ENCODE measurements at regions not wholly inside any gene's neighbourhood (a gene's known extent, or its start where the extent isn't known, plus 50 kb on each side); places are given as distances from the start of the nearest gene placed in this dataset.

DNA sequence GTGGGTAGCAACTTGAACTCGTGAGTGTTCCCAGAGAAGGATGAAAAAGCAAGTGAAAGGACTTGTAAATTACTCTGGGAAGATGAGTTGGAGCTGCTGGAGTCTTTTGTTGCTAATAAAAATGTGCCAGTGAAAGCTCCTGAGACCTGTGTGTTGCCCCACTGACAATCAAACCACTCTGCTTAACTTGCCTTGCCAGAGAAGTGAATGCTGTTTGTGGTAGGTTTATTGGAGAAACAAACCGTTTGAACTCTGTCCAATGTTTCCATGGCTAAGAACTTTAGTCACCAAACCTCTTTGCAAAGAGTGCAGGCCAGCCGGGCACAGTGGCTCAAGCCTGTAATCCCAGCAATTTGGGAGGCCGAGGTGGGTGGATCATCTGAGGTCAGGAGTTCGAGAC, 586.9 kb downstream of the PCDH7 start:
- TF ChIP-seq POLR2A (IDR thresholded peaks at IDR 0.05; ENCODE audit: low read depth) (no peak), EP300 (IDR thresholded peaks at IDR 0.05) (no peak), POLR2AphosphoS5 (IDR thresholded peaks at IDR 0.05) (no peak)
- 80% methylated on average over 5 of the region's 5 CpGs for WGBS
- Histone ChIP-seq H3K27ac (replicated peaks in 1 of 4) (no peak overlapping the region), H3K9me3 (no peaks in the 10 kb centered on the region), H3K27me3 (no peaks in the 10 kb centered on the region), H3K36me3 (no peaks in the 10 kb centered on the region), H3K4me1 (no peaks in the 10 kb centered on the region), H3K4me3 (no peak overlapping the region)
- DNase-seq (ENCODE audit: extremely low spot score) = no peak
- intact Hi-C loops (cut with DNase I) = no loop called here

DNA sequence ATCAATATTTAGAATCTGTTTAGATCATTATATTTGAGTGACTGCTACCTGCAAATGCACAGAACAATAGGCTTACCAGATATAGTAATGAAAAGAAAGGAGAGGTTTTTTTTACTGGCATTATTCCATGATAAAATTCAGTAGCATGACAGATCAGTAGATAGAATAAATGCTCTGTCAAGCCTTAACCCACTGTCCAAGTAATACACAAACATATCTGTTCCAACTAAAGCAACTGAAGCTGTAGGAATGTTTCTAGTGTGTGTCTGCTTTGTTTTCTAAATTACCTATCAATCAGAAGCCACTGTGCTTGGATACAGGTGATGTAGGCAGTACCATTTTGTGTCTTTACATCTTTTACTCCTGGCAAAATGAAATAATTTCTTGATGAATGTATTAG, 604.6 kb downstream of the PCDH7 start:
- Histone ChIP-seq H3K9me3 (no peaks in the 10 kb centered on the region), H3K27ac (replicated peaks in 1 of 4) (no peak overlapping the region), H3K4me3 (no peak overlapping the region), H3K27me3 (no peaks in the 10 kb centered on the region), H3K4me1 (no peaks in the 10 kb centered on the region), H3K36me3 (no peaks in the 10 kb centered on the region)
- DNase-seq (ENCODE audit: extremely low spot score) = no peak
- no peak for TF ChIP-seq POLR2A (IDR thresholded peaks at IDR 0.05; ENCODE audit: low read depth)
- intact Hi-C loops (cut with DNase I) = no loop called here

DNA sequence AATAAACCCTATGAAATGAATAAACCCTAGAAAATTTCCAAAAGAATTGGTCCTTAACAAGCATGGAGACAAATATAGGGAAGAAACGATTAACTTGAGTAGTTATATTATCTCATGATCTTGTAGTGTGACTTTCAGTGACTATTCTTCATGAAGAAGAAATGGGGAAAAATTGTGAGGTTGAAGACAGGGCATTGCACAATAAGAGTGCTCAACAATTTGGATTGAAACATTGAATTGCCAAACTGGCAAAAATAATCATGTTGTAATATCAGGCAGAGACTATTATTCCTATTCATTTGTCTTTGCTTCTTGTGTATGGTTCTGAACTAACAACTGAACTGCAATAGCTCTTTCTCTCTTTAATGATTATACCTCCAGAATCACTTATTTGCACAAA, 605.1 kb downstream of the PCDH7 start:
- Histone ChIP-seq H3K9me3 (no peaks in the 10 kb centered on the region), H3K4me1 (no peaks in the 10 kb centered on the region), H3K27me3 (no peaks in the 10 kb centered on the region), H3K4me3 (no peak overlapping the region), H3K27ac (replicated peaks in 1 of 4) (no peak overlapping the region), H3K36me3 (no peaks in the 10 kb centered on the region)
- no peak for DNase-seq (ENCODE audit: extremely low spot score)
- TF ChIP-seq EP300 (IDR thresholded peaks at IDR 0.05) (no peak), POLR2A (IDR thresholded peaks at IDR 0.05; ENCODE audit: low read depth) (no peak), POLR2AphosphoS5 (IDR thresholded peaks at IDR 0.05) (no peak)
- TF ChIP-seq, protein P1, sequence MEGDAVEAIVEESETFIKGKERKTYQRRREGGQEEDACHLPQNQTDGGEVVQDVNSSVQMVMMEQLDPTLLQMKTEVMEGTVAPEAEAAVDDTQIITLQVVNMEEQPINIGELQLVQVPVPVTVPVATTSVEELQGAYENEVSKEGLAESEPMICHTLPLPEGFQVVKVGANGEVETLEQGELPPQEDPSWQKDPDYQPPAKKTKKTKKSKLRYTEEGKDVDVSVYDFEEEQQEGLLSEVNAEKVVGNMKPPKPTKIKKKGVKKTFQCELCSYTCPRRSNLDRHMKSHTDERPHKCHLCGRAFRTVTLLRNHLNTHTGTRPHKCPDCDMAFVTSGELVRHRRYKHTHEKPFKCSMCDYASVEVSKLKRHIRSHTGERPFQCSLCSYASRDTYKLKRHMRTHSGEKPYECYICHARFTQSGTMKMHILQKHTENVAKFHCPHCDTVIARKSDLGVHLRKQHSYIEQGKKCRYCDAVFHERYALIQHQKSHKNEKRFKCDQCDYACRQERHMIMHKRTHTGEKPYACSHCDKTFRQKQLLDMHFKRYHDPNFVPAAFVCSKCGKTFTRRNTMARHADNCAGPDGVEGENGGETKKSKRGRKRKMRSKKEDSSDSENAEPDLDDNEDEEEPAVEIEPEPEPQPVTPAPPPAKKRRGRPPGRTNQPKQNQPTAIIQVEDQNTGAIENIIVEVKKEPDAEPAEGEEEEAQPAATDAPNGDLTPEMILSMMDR (IDR thresholded peaks at IDR 0.05) = no peak
- intact Hi-C loops (cut with DNase I) = no loop called here
- 85% methylated on average over 1 of the region's 1 CpG for WGBS

DNA sequence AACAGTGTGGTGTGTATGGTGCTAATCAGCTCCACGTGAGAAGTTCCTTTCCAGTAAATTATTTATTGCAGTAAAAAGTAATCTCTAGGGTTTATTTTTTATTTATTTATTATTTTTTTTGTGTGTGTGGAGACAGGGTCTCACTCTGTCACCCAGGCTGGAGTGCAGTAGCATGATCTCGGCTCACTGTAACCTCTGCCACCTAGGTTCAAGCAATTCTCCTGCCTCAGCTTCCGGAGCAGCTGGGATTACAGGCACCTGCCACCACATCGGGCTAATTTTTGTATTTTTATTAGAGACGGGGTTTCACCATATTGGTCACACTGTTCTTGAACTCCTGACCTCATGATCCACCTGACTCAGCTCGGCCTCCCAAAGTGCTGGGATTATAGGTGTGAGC, 606.9 kb downstream of the PCDH7 start:
- WGBS = over 99% methylated on average over 6 of the region's 6 CpGs
- Histone ChIP-seq H3K9me3 (no peaks in the 10 kb centered on the region), H3K27ac (replicated peaks in 1 of 4) (no peak overlapping the region), H3K4me1 (no peaks in the 10 kb centered on the region), H3K27me3 (no peaks in the 10 kb centered on the region), H3K4me3 (no peak overlapping the region), H3K36me3 (no peaks in the 10 kb centered on the region)
- TF ChIP-seq POLR2A (IDR thresholded peaks at IDR 0.05; ENCODE audit: low read depth) = no peak
- TF ChIP-seq, protein P1 (IDR thresholded peaks at IDR 0.05) = no peak
- no peak for TF ChIP-seq POLR2AphosphoS5 (IDR thresholded peaks at IDR 0.05)
- no peak for TF ChIP-seq EP300 (IDR thresholded peaks at IDR 0.05)
- no peak for DNase-seq (ENCODE audit: extremely low spot score)
- intact Hi-C loops (cut with DNase I) = no loop called here

DNA sequence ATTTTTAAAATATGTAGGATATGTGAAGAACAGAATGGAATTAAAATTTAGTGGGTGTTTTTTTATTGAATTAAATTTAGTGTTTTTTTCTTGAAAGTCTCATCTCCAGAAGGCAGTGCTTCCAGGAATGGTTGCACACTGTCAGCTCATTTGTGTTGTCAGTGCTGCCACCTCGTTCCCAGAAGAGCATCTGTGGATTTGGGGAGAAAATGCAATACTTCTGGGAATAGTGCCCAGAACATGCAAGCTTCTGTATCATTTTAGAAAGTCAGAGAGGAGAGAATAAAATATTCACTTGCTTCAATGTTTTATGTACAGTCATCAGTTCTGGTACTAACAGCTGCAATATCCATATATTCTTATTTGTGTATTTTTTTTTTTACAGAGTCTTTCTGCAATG, 608.8 kb downstream of the PCDH7 start:
- no peaks in the 10 kb centered on the region for H3K9me3 ChIP-seq
- no peaks in the 10 kb centered on the region for H3K27me3 ChIP-seq
- no peaks in the 10 kb centered on the region for H3K36me3 ChIP-seq
- whole genome bisulfite sequencing = 28% methylated on average over 1 of the region's 1 CpG
- H3K4me1 ChIP-seq = no peaks in the 10 kb centered on the region
- H3K27ac ChIP-seq (replicated peaks in 1 of 4) = no peak overlapping the region
- TF ChIP-seq POLR2AphosphoS5 (IDR thresholded peaks at IDR 0.05) (no peak), POLR2A (IDR thresholded peaks at IDR 0.05; ENCODE audit: low read depth) (no peak), EP300 (IDR thresholded peaks at IDR 0.05) (no peak)
- TF ChIP-seq, protein P1 (IDR thresholded peaks at IDR 0.05) = no peak
- H3K4me3 ChIP-seq = no peak overlapping the region
- no peak for DNase-seq (ENCODE audit: extremely low spot score)
- intact Hi-C loops (cut with DNase I) = no loop called here

DNA sequence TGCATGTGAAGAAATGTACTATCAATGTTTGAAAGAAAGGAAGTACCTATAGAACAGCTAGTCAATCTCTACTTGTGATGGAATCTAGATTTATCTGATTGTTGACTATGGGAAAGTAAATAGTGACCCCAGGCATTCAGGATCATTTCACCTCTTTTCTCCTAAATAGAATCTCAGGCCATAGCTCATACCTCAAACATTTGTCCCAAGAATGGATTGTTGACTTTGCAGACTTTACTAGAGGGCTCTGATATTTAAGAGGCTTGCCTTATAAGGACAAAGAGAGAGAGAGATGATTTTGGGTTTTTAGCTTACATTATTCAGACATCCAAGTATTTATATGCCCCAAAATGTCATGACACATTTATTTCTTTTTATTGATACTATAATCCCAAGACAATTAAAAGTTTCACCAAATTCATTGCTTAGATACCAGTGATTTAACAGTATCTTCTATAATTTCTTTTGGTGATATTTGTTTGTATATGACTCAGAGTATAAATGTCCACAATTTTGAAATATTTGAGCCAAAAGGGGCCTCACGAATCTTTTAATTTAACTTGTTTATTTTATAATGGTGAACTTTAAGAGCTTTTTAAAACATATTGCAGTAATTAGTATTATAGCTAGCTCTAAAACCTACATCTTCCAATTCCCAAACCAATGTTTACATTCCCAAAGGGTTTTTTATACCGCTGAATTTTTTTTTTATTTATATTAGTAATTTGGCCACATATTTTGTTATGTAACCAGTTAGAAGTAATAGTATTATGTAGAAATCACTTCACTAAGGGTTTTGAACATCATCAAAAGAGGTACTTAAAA, 614.1 kb downstream of the PCDH7 start:
- no peaks in the 10 kb centered on the region for H3K36me3 ChIP-seq
- intact Hi-C loops (cut with DNase I) = no loop called here
- 83% methylated on average over 2 of the region's 2 CpGs for WGBS
- DNase-seq (ENCODE audit: extremely low spot score) = no peak
- no peaks in the 10 kb centered on the region for H3K27me3 ChIP-seq
- no peak overlapping the region for H3K27ac ChIP-seq (replicated peaks in 1 of 4)
- H3K4me1 ChIP-seq = no peaks in the 10 kb centered on the region
- TF ChIP-seq, protein P1 (IDR thresholded peaks at IDR 0.05) = no peak
- TF ChIP-seq POLR2AphosphoS5 (IDR thresholded peaks at IDR 0.05) (no peak), POLR2A (IDR thresholded peaks at IDR 0.05; ENCODE audit: low read depth) (no peak), EP300 (IDR thresholded peaks at IDR 0.05) (no peak)
- H3K9me3 ChIP-seq = no peaks in the 10 kb centered on the region
- H3K4me3 ChIP-seq = no peak overlapping the region
